Left lung (tissue), 4 donors: ENCODE measurements at regions not wholly inside any gene's neighbourhood (a gene's known extent, or its start where the extent isn't known, plus 50 kb on each side); places are given as distances from the start of the nearest gene placed in this dataset.
A peak's percentile ranks its signal among the peaks of the same experiment; 100 is the strongest.
"Not testable (repeated sequence)": the region's sequence is repeated elsewhere in the genome, so short reads cannot be mapped to it uniquely, and the experiment has no call there.

Experiments used
- ATAC-seq: fragments of 200-7000 bp; cut with Tn5 transposase; one replicate; pipeline ENCODE4 v1.9.1; 2020; ENCODE audit warnings: moderate library complexity
- DNase-seq, 4 donors: peaks; one replicate each; pipeline ENCODE4 v3.0.0-alpha.2; 2013 to 2020
- H3K27ac ChIP-seq, 2 donors: fragments of 200-600 bp; sonication (generic) in 1 of 2; one replicate each; pipeline versions ENCODE4 v1.5.0 to v1.8.0; 2020 to 2021
- H3K27me3 ChIP-seq, 2 donors: fragments of 200-600 bp; sonication (generic) in 1 of 2; one replicate each; pipeline versions ENCODE4 v1.5.0 to v1.8.0; 2020 to 2021
- H3K36me3 ChIP-seq, 2 donors: fragments of 200-600 bp; sonication (generic) in 1 of 2; one replicate each; pipeline versions ENCODE4 v1.5.0 to v1.8.0; 2020 to 2021
- H3K4me1 ChIP-seq, 2 donors: fragments of 200-600 bp; one replicate each; pipeline ENCODE4 v1.8.0; 2021
- H3K4me3 ChIP-seq, 2 donors: fragments of 200-600 bp; sonication (generic) in 1 of 2; one replicate each; pipeline versions ENCODE4 v1.5.0 to v1.8.0; 2020 to 2021; ENCODE audit warnings: mild to moderate bottlenecking in 1 of 2
- H3K9me3 ChIP-seq, 2 donors: fragments of 200-600 bp; sonication (generic) in 1 of 2; one replicate each; pipeline versions ENCODE4 v1.5.0 to v1.8.0; 2020 to 2021
- CTCF ChIP-seq, 2 donors: fragments of 200-600 bp; sonication (generic) in 1 of 2; IDR thresholded peaks; one replicate each; pipeline versions ENCODE4 v1.5.0 to v1.8.0; 2021; ENCODE audit warnings: antibody characterized with exemption in 2 of 2
- intact Hi-C, 2 donors: fragments of 100-400 bp; cut with DNase I; formaldehyde crosslinking; loops; one replicate each; pipeline versions ENCODE4 v1.11.2 to v1.14.2; 2022
- donor health status: DM: no; HTN: yes; CAD: no.
- donor health status: DM: no; HTN: no; CAD: no.

GRCh38 chr13:24997367-24997967 lies 98.5 kb upstream of the PABPC3 start:
- peak; percentile 72 to 78 for TF ChIP-seq CTCF (IDR thresholded peaks at IDR 0.05)
- no peak overlapping the region for H3K27ac ChIP-seq
- H3K9me3 ChIP-seq: no peaks in the 10 kb centered on the region
- DNase-seq (peak in 1 of 4 donors; percentile 19), ATAC-seq (peak; percentile 33)
- intact Hi-C loops: no loop called here
- peaks cover 0 to 52% of the 10 kb centered on the region in 2 donors for H3K27me3 ChIP-seq
- no peaks in the 10 kb centered on the region for H3K4me1 ChIP-seq
- H3K4me3 ChIP-seq: no peak overlapping the region
- no peaks in the 10 kb centered on the region for H3K36me3 ChIP-seq

- no peak for DNase-seq
- no peak for ATAC-seq
- Histone ChIP-seq H3K9me3 (no peaks in the 10 kb centered on the region), H3K27ac (no peak overlapping the region), H3K36me3 (no peaks in the 10 kb centered on the region), H3K4me1 (no peaks in the 10 kb centered on the region), H3K27me3 (peaks cover 0 to 57% of the 10 kb centered on the region in 2 donors), H3K4me3 (no peak overlapping the region)
- intact Hi-C loops: no loop called here
- no peak for TF ChIP-seq CTCF (IDR thresholded peaks at IDR 0.05)
These were observed 97.5 kb upstream of the PABPC3 start for GRCh38 chr13:24998433-24998832.

GRCh38 chr13:25001476-25002206 lies 94.3 kb upstream of the PABPC3 start:
- Histone ChIP-seq H3K27me3 (peaks cover 0 to 45% of the 10 kb centered on the region in 2 donors), H3K9me3 (no peaks in the 10 kb centered on the region), H3K4me1 (no peaks in the 10 kb centered on the region), H3K4me3 (no peak overlapping the region), H3K27ac (no peak overlapping the region), H3K36me3 (no peaks in the 10 kb centered on the region)
- intact Hi-C loops: no loop called here
- DNase-seq: no peak
- ATAC-seq: no peak
- no peak for TF ChIP-seq CTCF (IDR thresholded peaks at IDR 0.05)

GRCh38 chr13:25002311-25002710 lies 93.6 kb upstream of the PABPC3 start:
- H3K4me1 ChIP-seq, intact Hi-C loops, H3K27ac ChIP-seq, H3K9me3 ChIP-seq, H3K36me3 ChIP-seq, DNase-seq, H3K4me3 ChIP-seq: not testable (repeated sequence)
- peak; percentile 67 for ATAC-seq
- peaks cover 0 to 47% of the 10 kb centered on the region in 2 donors for H3K27me3 ChIP-seq

GRCh38 chr13:25004489-25004888 lies 91.4 kb upstream of the PABPC3 start:
- H3K36me3 ChIP-seq, H3K4me1 ChIP-seq, H3K4me3 ChIP-seq, H3K9me3 ChIP-seq, ATAC-seq, DNase-seq, H3K27ac ChIP-seq, intact Hi-C loops: not testable (repeated sequence)
- H3K27me3 ChIP-seq: peaks cover 0 to 43% of the 10 kb centered on the region in 2 donors

- H3K36me3 ChIP-seq, H3K9me3 ChIP-seq, intact Hi-C loops, H3K4me1 ChIP-seq, H3K4me3 ChIP-seq, H3K27ac ChIP-seq: not testable (repeated sequence)
- peaks cover 0 to 37% of the 10 kb centered on the region in 2 donors for H3K27me3 ChIP-seq
- DNase-seq: peak in 1 of 4 donors; percentile 22
- ATAC-seq: peak; percentile 97
These were observed 90.9 kb upstream of the PABPC3 start for GRCh38 chr13:25005050-25005497.

GRCh38 chr13:25007389-25007788 lies 88.5 kb upstream of the PABPC3 start:
- ATAC-seq, H3K9me3 ChIP-seq, H3K4me1 ChIP-seq, H3K36me3 ChIP-seq, DNase-seq, H3K27ac ChIP-seq, intact Hi-C loops, H3K4me3 ChIP-seq: not testable (repeated sequence)
- H3K27me3 ChIP-seq: peaks cover 0 to 24% of the 10 kb centered on the region in 2 donors

- H3K9me3 ChIP-seq, H3K36me3 ChIP-seq, ATAC-seq, H3K27ac ChIP-seq, H3K4me3 ChIP-seq, DNase-seq, intact Hi-C loops: not testable (repeated sequence)
- Histone ChIP-seq H3K4me1 (peaks cover 0 to 11% of the 10 kb centered on the region in 2 donors), H3K27me3 (peaks cover 18 to 76% of the 10 kb centered on the region in 2 donors)
These were observed 81.5 kb upstream of the PABPC3 start for GRCh38 chr13:25014398-25014973.

GRCh38 chr13:25017176-25017575 lies 78.8 kb upstream of the PABPC3 start:
- H3K27ac ChIP-seq, intact Hi-C loops, H3K9me3 ChIP-seq, DNase-seq, ATAC-seq, H3K36me3 ChIP-seq, H3K4me3 ChIP-seq: not testable (repeated sequence)
- peaks cover 0 to 11% of the 10 kb centered on the region in 2 donors for H3K4me1 ChIP-seq
- H3K27me3 ChIP-seq: peaks cover 18 to 91% of the 10 kb centered on the region in 2 donors
